SKM-1 (cell line): ENCODE measurements at regions not wholly inside any gene's neighbourhood (a gene's known extent, or its start where the extent isn't known, plus 50 kb on each side); places are given as distances from the start of the nearest gene placed in this dataset.

ENCODE experiments used
- DNase-seq: peaks from one replicate; lab custom pipeline; 2025; ENCODE audit not compliant: unreplicated experiment; lab: John Stamatoyannopoulos, UW

DNA sequence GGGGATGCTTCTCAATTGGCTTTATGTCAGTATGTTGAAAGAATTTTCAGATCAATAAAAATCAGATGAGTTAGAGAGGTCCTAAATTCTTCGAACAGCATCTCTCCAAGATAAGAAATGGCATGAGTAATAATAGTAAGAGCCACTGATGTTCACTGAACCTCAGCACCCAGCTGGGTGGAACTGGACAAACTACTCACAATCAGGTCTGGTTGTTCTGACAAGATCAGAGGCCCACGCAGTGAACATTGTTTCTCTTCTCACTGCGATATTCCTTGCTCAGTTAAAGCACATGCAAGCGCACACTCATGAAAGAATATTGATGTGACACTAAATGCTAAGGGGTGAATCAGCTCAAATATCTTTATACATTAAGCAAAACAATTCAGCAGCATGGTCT is 351.0 kb upstream of the AMELY start:
- no peak for DNase-seq

GRCh38 chrY:7261254-7261653 is 349.7 kb upstream of the AMELY start:
- DNase-seq, result no peak

DNA sequence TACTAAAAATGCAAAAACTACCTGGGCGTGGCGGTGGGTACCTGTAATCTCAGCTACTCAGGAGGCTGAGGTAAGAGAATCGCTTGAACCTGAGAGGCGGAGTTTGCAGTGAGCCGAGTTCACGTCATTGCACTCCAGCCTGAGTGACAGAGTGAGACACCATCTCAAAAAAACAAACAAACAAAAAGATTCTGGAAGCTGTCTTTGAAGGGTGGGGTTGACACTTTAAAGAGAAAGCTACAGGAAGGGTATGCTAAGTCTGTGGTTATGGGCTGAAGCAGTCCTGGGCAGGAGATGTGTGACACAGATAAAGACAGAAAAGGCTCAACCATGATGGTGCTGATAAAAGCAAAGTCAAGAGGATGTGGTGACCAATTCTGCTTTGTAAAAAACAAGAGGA is 328.5 kb upstream of the AMELY start:
- DNase-seq, result no peak

GRCh38 chrY:7211971-7212370 is 300.4 kb upstream of the AMELY start:
- DNase-seq, result no peak

- DNase-seq, result no peak
These were observed 292.9 kb upstream of the AMELY start for GRCh38 chrY:7204456-7204855.

DNA sequence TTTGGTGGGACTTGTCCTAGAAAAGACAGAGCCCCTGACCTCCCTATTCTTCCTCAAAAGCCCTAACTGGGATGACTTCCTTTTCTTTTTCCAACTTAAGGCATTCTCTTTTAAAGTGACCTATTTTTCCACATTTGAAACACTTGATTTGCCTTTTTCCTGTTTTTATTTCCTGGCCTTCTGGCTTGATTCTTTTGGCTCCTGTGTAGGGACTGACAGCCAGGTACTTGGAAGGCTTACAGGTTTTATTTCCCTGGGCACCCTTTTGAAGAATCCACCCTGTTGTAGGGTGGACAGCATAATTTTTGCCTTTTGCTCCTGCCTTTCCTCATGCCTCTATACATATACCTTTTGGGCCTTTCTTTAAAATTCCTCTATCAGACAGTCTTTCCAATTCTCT is 271.0 kb upstream of the AMELY start:
- DNase-seq, result no peak

DNA sequence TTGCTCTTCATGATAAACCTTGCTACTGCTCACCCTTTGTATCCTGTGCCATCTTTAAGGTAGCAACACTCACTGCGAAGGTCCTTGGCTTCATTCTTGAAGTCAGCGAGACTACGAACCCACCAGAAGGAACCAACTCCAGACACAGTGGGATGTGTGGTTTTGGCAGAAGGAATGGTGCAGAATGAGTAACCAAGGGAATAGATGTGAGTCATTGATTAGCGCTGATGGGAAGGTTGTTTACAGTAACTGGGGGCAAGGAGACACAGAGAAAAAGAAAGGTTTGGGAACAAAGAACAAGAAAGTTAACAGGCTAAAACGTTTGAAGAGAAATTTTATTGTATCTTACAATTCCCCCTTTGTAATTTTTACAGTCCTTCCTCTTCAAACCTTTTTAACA is 266.1 kb upstream of the AMELY start:
- no peak for DNase-seq

GRCh38 chrY:7169475-7169874 is 257.9 kb upstream of the AMELY start:
- DNase-seq, result no peak

- no peak for DNase-seq
These were observed 229.9 kb upstream of the AMELY start for GRCh38 chrY:7141477-7141876.
